H1 (cell line): ENCODE measurements at regions not wholly inside any gene's neighbourhood (a gene's known extent, or its start where the extent isn't known, plus 50 kb on each side); places are given as distances from the start of the nearest gene placed in this dataset.

ENCODE experiments used
- CTCF ChIA-PET: fragments of 300-600 bp; sonication (Branson Sonifier 250); formaldehyde crosslinking; loops from one replicate; lab custom pipeline; 2021; ENCODE audit not compliant: partially characterized antibody; lab: Charles Lee
- POLR2A ChIA-PET: fragments of 300-600 bp; sonication (Branson Sonifier 250); formaldehyde crosslinking; loops from one replicate; lab custom pipeline; 2021; ENCODE audit warnings: inconsistent platforms; ENCODE audit not compliant: partially characterized antibody; lab: Charles Lee
- DNase-seq, 2 experiments: peaks; one replicate each; pipeline versions ENCODE4 v3.0.0 to v3.0.0-alpha.2; 2010 to 2022; ENCODE audit warnings: low spot score in 2 of 2, low read depth in 1 of 2, mixed read lengths in 1 of 2
- FAIRE-seq: peaks from 2 replicates; lab custom pipeline; 2011; peaks lifted over from hg19 to GRCh38; lab: Jason Lieb, UNC
- H2AFZ ChIP-seq: 2 replicates; pipeline ENCODE4 v1.8.1; 2012; ENCODE audit warnings: low read length, inconsistent platforms
- H2AK5ac ChIP-seq: 2 replicates; pipeline ENCODE4 v1.6.1; 2013; ENCODE audit warnings: low read depth, low read length
- H2BK120ac ChIP-seq: replicated peaks from 2 replicates; pipeline ENCODE3; 2013; ENCODE audit warnings: low read depth, low read length, inconsistent platforms
- H2BK12ac ChIP-seq: 2 replicates; pipeline ENCODE4 v1.6.1; 2013; ENCODE audit warnings: low read depth, low read length
- H2BK15ac ChIP-seq: 2 replicates; pipeline ENCODE4 v1.6.1; 2013; ENCODE audit warnings: low read length
- H2BK20ac ChIP-seq: 2 replicates; pipeline ENCODE4 v1.6.1; 2013; ENCODE audit warnings: low read length
- H2BK5ac ChIP-seq: 2 replicates; pipeline ENCODE4 v1.6.1; 2013; ENCODE audit warnings: low read depth, low read length
- H3K14ac ChIP-seq: 2 replicates; pipeline ENCODE4 v1.6.1; 2013; ENCODE audit warnings: inconsistent platforms; ENCODE audit not compliant: insufficient read length
- H3K18ac ChIP-seq: 2 replicates; pipeline ENCODE4 v1.6.1; 2013; ENCODE audit warnings: low read length; ENCODE audit errors: extremely low read depth
- H3K23ac ChIP-seq: 2 replicates; pipeline ENCODE4 v1.6.1; 2013; ENCODE audit warnings: inconsistent platforms; ENCODE audit not compliant: insufficient read length
- H3K23me2 ChIP-seq: 2 replicates; pipeline ENCODE4 v1.6.1; 2013; ENCODE audit warnings: low read depth, low read length
- H3K27ac ChIP-seq: 2 replicates; pipeline ENCODE4 v1.6.1; 2011; ENCODE audit warnings: low read depth, low read length, inconsistent platforms
- H3K27me3 ChIP-seq, 4 experiments: replicated peaks in 1 of 4; 1 replicate in 1 of 4; 2 replicates in 3 of 4; pipeline versions ENCODE4 v1.6.1 to v1.8.1; 2011 to 2013; ENCODE audit warnings: low read length in 3 of 4, mild to moderate bottlenecking in 3 of 4, inconsistent platforms in 2 of 4, mixed read lengths in 2 of 4, moderate library complexity in 1 of 4; ENCODE audit not compliant: control insufficient read depth in 3 of 4, insufficient read depth in 3 of 4; ENCODE audit errors: extremely low read depth in 1 of 4
- H3K36me3 ChIP-seq, 4 experiments: 2 replicates each; pipeline versions ENCODE4 v1.6.1 to v1.8.1; 2011 to 2013; ENCODE audit warnings: mild to moderate bottlenecking in 4 of 4, low read length in 3 of 4, moderate library complexity in 2 of 4, control low read depth in 1 of 4, inconsistent platforms in 1 of 4; ENCODE audit not compliant: insufficient read depth in 4 of 4, control insufficient read depth in 2 of 4
- H3K4ac ChIP-seq: replicated peaks from 2 replicates; pipeline ENCODE3; 2013; ENCODE audit warnings: low read length, low read depth, mixed read lengths, inconsistent platforms; ENCODE audit not compliant: insufficient read length
- H3K4me1 ChIP-seq, 4 experiments: replicated peaks in 1 of 4; 1 replicate in 1 of 4; 2 replicates in 3 of 4; pipeline versions ENCODE4 v1.6.1 to v1.8.1; 2011 to 2013; ENCODE audit warnings: low read length in 3 of 4, inconsistent platforms in 2 of 4, mixed read lengths in 1 of 4; ENCODE audit not compliant: insufficient read depth in 4 of 4, control insufficient read depth in 3 of 4
- H3K4me2 ChIP-seq, 2 experiments: 2 replicates each; pipeline versions ENCODE4 v1.6.1 to v1.8.1; 2011 to 2013; ENCODE audit warnings: low read depth in 2 of 2, low read length in 2 of 2, control low read depth in 1 of 2, inconsistent platforms in 1 of 2, mild to moderate bottlenecking in 1 of 2; ENCODE audit not compliant: insufficient read depth in 1 of 2
- H3K4me3 ChIP-seq, 4 experiments: fragments of 200-600, 300-600 bp in 1 of 4; sonication (generic), shearing (Covaris generic), sonication (Bioruptor Twin) in 1 of 4; 2 replicates each; pipeline versions ENCODE4 v1.5.1 to v1.8.1; 2011 to 2016; ENCODE audit warnings: low read length in 4 of 4, low read depth in 3 of 4, control low read depth in 2 of 4, inconsistent platforms in 2 of 4, mild to moderate bottlenecking in 2 of 4, mixed read lengths in 1 of 4, moderate library complexity in 1 of 4; ENCODE audit not compliant: insufficient read depth in 2 of 4; ENCODE audit errors: extremely low read depth in 1 of 4
- H3K56ac ChIP-seq: replicated peaks from 2 replicates; pipeline ENCODE3; 2013; ENCODE audit warnings: low read depth, mild to moderate bottlenecking, mixed read lengths, low read length, inconsistent platforms; ENCODE audit not compliant: insufficient read length
- H3K79me1 ChIP-seq: 2 replicates; pipeline ENCODE4 v1.6.1; 2013; ENCODE audit warnings: low read depth, low read length, control low read depth
- H3K79me2 ChIP-seq, 2 experiments: 2 replicates each; pipeline versions ENCODE4 v1.6.1 to v1.8.1; 2012 to 2013; ENCODE audit warnings: low read length in 2 of 2, mild to moderate bottlenecking in 2 of 2, inconsistent platforms in 1 of 2; ENCODE audit not compliant: insufficient read depth in 2 of 2, control insufficient read depth in 1 of 2
- H3K9ac ChIP-seq, 4 experiments: replicated peaks in 1 of 4; 1 replicate in 1 of 4; 2 replicates in 3 of 4; pipeline versions ENCODE4 v1.6.1 to v1.8.1; 2011 to 2013; ENCODE audit warnings: low read depth in 3 of 4, low read length in 3 of 4, control low read depth in 2 of 4, mild to moderate bottlenecking in 2 of 4, moderate library complexity in 2 of 4, inconsistent platforms in 1 of 4; ENCODE audit errors: extremely low read depth in 1 of 4
- H3K9me3 ChIP-seq, 2 experiments: 2 replicates each; pipeline versions ENCODE4 v1.6.1 to v1.8.1; 2012 to 2013; ENCODE audit warnings: mild to moderate bottlenecking in 2 of 2, moderate library complexity in 2 of 2, control low read depth in 1 of 2, inconsistent platforms in 1 of 2, low read depth in 1 of 2, low read length in 1 of 2, mixed read lengths in 1 of 2; ENCODE audit not compliant: insufficient read depth in 2 of 2
- H4K20me1 ChIP-seq, 2 experiments: replicated peaks in 1 of 2; 2 replicates each; pipeline versions ENCODE3 to v1.8.1; 2011 to 2013; ENCODE audit warnings: inconsistent platforms in 2 of 2, low read length in 2 of 2, mild to moderate bottlenecking in 1 of 2; ENCODE audit not compliant: insufficient read depth in 2 of 2, control insufficient read depth in 1 of 2
- H4K5ac ChIP-seq: 2 replicates; pipeline ENCODE4 v1.6.1; 2013; ENCODE audit warnings: low read length, low read depth, mixed read lengths, inconsistent platforms; ENCODE audit not compliant: insufficient read length
- H4K8ac ChIP-seq: 2 replicates; pipeline ENCODE4 v1.8.0; 2013; ENCODE audit warnings: mild to moderate bottlenecking, moderate library complexity, low read length, inconsistent platforms; ENCODE audit not compliant: insufficient read depth; ENCODE audit errors: extremely low read depth
- H4K91ac ChIP-seq: replicated peaks from 2 replicates; pipeline ENCODE3; 2013; ENCODE audit warnings: low read length, mixed read lengths, inconsistent platforms; ENCODE audit not compliant: insufficient read length
- CTCF ChIP-seq, 3 experiments: IDR thresholded peaks; 1 replicate in 2 of 3; 2 replicates in 1 of 3; pipeline versions ENCODE4 v1.5.1 to v1.6.1; 2011; ENCODE audit warnings: low read length in 3 of 3, mild to moderate bottlenecking in 3 of 3, inconsistent platforms in 2 of 3, low read depth in 1 of 3, moderate library complexity in 1 of 3; ENCODE audit not compliant: insufficient read depth in 1 of 3; ENCODE audit errors: control extremely low read depth in 1 of 3
- FOSL1 ChIP-seq: IDR thresholded peaks from 2 replicates; pipeline ENCODE4 v1.6.1; 2011; ENCODE audit warnings: mild to moderate bottlenecking, low read depth, low read length, moderate library complexity; ENCODE audit not compliant: insufficient read depth
- RAD21 ChIP-seq, 2 experiments: IDR thresholded peaks in 1 of 2; conservative IDR thresholded peaks in 1 of 2; 2 replicates each; pipeline ENCODE4 v1.6.1; 2011; ENCODE audit warnings: low read depth in 2 of 2, low read length in 2 of 2, improper control_type of control experiment in 1 of 2, inconsistent platforms in 1 of 2, mild to moderate bottlenecking in 1 of 2, moderate library complexity in 1 of 2
- TBP ChIP-seq: IDR thresholded peaks from 2 replicates; pipeline ENCODE4 v1.6.1; 2011; ENCODE audit warnings: low read depth, low read length, improper control_type of control experiment
- WGBS, 2 experiments: shearing (Covaris generic) in 1 of 2; methylation state at CpG; one replicate each; pipeline versions ENCODE4 v1.1.6 to v1.1.7; 2013 to 2015; ENCODE audit warnings: low lambda C conversion rate in 2 of 2, mixed read lengths in 2 of 2, inconsistent platforms in 1 of 2, low coverage in 1 of 2, missing lambda C conversion rate in 1 of 2; ENCODE audit not compliant: insufficient replicate concordance in 2 of 2, insufficient coverage in 1 of 2, insufficient read length in 1 of 2; ENCODE audit errors: extremely low coverage in 1 of 2, missing lambda C conversion rate in 1 of 2; 5-methylcytosine and 5-hydroxymethylcytosine counted together

DNA sequence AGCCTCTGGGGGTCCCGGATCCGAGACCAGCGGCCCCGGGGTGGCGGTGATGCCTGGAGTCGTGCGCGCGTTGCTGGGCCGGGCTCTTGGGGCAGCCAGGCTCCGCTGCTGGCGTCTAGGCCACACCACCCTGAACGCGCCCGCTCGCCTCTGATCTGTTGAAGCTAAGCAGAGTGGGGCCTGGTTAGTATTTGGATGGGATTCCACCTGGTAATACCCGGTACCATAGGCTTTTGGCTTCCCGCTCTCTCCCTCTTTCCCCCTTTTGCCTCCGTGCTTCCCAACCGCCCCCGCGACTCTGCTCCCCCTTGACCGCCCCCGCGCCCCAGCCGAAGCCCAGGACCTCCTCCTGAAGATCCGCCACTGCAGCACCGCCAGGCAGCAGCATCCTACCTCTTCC lies 1383.5 kb upstream of the DEFB115 start:
- CTCF ChIA-PET: no interaction called here
- Histone ChIP-seq H4K5ac (no peak overlapping the region), H2BK20ac (no peak overlapping the region), H3K36me3 (peaks cover 0 to 6% (median 0%) of the 10 kb centered on the region in 4 experiments; a peak in 1 of 8 replicates)
- TF ChIP-seq CTCF (IDR thresholded peaks at IDR 0.05; ENCODE audit: control extremely low read depth in 1 of 3, insufficient read depth in 1 of 3, low read depth in 1 of 3, low read length in 3 of 3) (no peak), TBP (peak; percentile 49; the same call in 1 of the 2 replicates), FOSL1 (no peak), RAD21 (IDR thresholded peaks at IDR 0.05 in 1 of 2, conservative IDR thresholded peaks at IDR 0.05 in 1 of 2; ENCODE audit: low read depth in 2 of 2, low read length in 2 of 2) (no peak)
- TF ChIP-seq, all 59 proteins: peak for 1
- peak overlapping the region in 1 of 2 experiments; percentile 44; a peak in 1 of 4 replicates for H3K4me2 ChIP-seq
- no peak overlapping the region for H3K4ac ChIP-seq
- FAIRE-seq (no peak), DNase-seq (peak; percentile 31 to 49)
- whole genome bisulfite sequencing, 2 experiments: 87% methylated on average over 6 of the region's 28 CpGs; no CpG with 5 or more reads in 1 of the 2 experiments
- H3K27me3 ChIP-seq: peaks cover 0 to 3% (median 0%) of the 10 kb centered on the region in 4 experiments; a peak in 2 of 7 replicates
- H3K14ac ChIP-seq: no peak overlapping the region
- H4K91ac ChIP-seq: no peak overlapping the region
- H2AK5ac ChIP-seq: no peak overlapping the region
- no peak overlapping the region for H3K23ac ChIP-seq
- H2BK120ac ChIP-seq: no peak overlapping the region
- H3K4me1 ChIP-seq: no peaks in the 10 kb centered on the region
- H3K9ac ChIP-seq: no peak overlapping the region
- H2BK12ac ChIP-seq: no peak overlapping the region
- H4K8ac ChIP-seq: no peak overlapping the region
- no peak overlapping the region for H2BK15ac ChIP-seq
- H3K4me3 ChIP-seq: peak overlapping the region in 1 of 4 experiments; percentile 45; a peak in 2 of 8 replicates
- H3K56ac ChIP-seq: no peak overlapping the region
- H3K18ac ChIP-seq: no peak overlapping the region
- no peaks in the 10 kb centered on the region for H4K20me1 ChIP-seq
- no peak overlapping the region for H2AFZ ChIP-seq
- no peak overlapping the region for H2BK5ac ChIP-seq
- H3K9me3 ChIP-seq: peaks cover 43 to 70% of the 10 kb centered on the region in 2 experiments
- no peak overlapping the region for H3K27ac ChIP-seq
- H3K23me2 ChIP-seq: no peaks in the 10 kb centered on the region; the same call in 1 of the 2 replicates
- H3K79me2 ChIP-seq: no peaks in the 10 kb centered on the region
- POLR2A ChIA-PET: no interaction called here
- no peaks in the 10 kb centered on the region for H3K79me1 ChIP-seq
